Loucy (cell line): ENCODE measurements at regions not wholly inside any gene's neighbourhood (a gene's known extent, or its start where the extent isn't known, plus 50 kb on each side); places are given as distances from the start of the nearest gene placed in this dataset.

Experiments used
- EZH2phosphoT487 ChIP-seq: fragments of 200-600 bp; IDR thresholded peaks from 2 replicates; pipeline ENCODE4 v1.6.1; 2018; ENCODE audit warnings: antibody characterized with exemption, mild to moderate bottlenecking, moderate library complexity, borderline replicate concordance
- TF ChIP-seq, protein P1 (sequence below): fragments of 200-600 bp; sonication (generic); conservative IDR thresholded peaks from 2 replicates; pipeline ENCODE4 v1.5.1; 2014; ENCODE audit warnings: mild to moderate bottlenecking, antibody characterized with exemption, low read length

DNA sequence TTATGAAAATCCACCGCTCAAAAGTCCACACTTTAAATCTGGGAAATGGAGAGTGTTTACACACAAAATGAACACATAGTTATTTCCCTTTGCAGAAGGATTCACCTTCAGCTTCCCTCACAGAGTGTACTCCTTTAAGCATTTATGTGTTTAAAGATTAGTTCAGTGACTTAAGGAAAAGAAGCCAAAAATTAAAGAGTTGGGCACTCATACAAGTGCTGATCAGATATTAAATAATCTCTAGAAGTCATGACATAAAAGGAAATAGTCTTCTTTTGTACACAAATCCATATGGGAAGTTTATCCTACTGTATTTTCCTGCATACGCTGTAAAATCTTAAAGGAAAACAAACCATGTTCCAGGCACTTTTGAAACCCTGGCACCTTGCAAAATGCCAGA lies 174.2 kb downstream of the LNPK start:
- TF ChIP-seq, protein P1, sequence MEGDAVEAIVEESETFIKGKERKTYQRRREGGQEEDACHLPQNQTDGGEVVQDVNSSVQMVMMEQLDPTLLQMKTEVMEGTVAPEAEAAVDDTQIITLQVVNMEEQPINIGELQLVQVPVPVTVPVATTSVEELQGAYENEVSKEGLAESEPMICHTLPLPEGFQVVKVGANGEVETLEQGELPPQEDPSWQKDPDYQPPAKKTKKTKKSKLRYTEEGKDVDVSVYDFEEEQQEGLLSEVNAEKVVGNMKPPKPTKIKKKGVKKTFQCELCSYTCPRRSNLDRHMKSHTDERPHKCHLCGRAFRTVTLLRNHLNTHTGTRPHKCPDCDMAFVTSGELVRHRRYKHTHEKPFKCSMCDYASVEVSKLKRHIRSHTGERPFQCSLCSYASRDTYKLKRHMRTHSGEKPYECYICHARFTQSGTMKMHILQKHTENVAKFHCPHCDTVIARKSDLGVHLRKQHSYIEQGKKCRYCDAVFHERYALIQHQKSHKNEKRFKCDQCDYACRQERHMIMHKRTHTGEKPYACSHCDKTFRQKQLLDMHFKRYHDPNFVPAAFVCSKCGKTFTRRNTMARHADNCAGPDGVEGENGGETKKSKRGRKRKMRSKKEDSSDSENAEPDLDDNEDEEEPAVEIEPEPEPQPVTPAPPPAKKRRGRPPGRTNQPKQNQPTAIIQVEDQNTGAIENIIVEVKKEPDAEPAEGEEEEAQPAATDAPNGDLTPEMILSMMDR, result no peak
- no peak for TF ChIP-seq EZH2phosphoT487
